Activated T-helper 17 cell treated with anti-CD3 and anti-CD28 coated beads, Interleukin-2, amount 50 U/mL, for 72 hours (primary cell): ENCODE measurements at regions not wholly inside any gene's neighbourhood (a gene's known extent, or its start where the extent isn't known, plus 50 kb on each side); places are given as distances from the start of the nearest gene placed in this dataset.
"Not testable (repeated sequence)": the region's sequence is repeated elsewhere in the genome, so short reads cannot be mapped to it uniquely, and the experiment has no call there.

Experiments used
- ATAC-seq: fragments of 150-1000 bp; cut with Tn5 transposase; replicated peaks from 2 replicates; pipeline ENCODE4 v1.10.0; 2021; ENCODE audit warnings: mild to moderate bottlenecking, moderate library complexity
- H3K27ac Mint-ChIP-seq: one replicate; pipeline ENCODE4 v1.8.0; 2022; ENCODE audit warnings: mixed read lengths
- H3K27me3 Mint-ChIP-seq: one replicate; pipeline ENCODE4 v1.8.0; 2022; ENCODE audit warnings: mixed read lengths
- H3K36me3 Mint-ChIP-seq: one replicate; pipeline ENCODE4 v1.8.0; 2022; ENCODE audit warnings: low read depth, mild to moderate bottlenecking, mixed read lengths
- H3K4me1 Mint-ChIP-seq: one replicate; pipeline ENCODE4 v1.8.0; 2022; ENCODE audit warnings: mixed read lengths
- H3K4me3 Mint-ChIP-seq: one replicate; pipeline ENCODE4 v1.8.0; 2022; ENCODE audit warnings: mild to moderate bottlenecking, mixed read lengths
- H3K9me3 Mint-ChIP-seq: one replicate; pipeline ENCODE4 v1.8.0; 2022; ENCODE audit warnings: mixed read lengths

DNA sequence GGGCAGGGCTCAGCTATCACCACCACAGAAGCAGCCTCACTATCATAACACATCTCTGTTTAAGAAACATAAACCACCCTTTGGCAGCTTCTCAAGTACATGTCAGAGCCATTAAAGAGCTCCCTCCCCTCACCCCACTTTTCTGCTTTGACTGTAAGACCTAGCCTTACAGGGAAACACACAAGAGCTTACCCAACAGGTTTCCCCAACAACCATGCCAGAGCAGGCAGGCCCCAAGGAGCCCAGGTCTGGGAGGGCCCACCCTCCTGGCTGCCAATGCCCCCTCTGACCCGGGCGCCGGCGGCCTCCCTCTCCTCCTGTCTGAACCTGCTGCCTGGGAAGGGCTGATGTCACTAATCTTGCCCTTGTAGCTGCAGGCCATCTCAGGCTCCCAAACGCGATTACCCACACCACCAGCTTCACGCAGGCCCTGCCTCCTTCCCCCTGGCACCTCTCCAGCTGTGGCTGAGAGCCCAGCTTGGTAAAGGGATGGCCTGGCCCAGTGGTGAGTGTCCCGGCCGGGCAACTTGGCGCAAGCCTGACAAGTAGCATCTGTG lies 402.0 kb downstream of the MAFB start:
- no peaks in the 10 kb centered on the region for H3K36me3 Mint-ChIP-seq

DNA sequence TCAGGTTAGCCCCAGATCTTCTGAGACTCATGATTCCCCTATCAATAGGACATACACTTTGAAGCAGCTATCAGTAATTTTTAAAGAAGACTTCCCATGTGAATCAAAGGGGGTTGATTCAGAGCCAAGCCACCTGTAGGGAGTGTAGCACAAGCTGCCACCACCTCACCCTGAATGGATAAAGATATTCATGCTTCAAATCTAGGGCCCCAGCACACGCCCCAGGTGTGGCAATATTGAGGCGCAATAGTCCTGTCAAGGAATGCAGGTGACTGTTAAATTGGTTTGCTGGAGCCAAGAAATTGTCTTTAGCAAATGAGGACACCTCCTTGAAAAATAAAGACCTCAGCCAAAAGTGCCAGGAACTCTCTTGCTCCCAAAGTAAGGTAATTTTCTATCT lies 404.4 kb downstream of the MAFB start:
- ATAC-seq, result no peak
- Mint-ChIP-seq H3K27me3 (peaks cover 3% of the 10 kb centered on the region), H3K27ac (no peak overlapping the region), H3K4me3 (no peak overlapping the region), H3K4me1 (no peaks in the 10 kb centered on the region), H3K36me3 (no peaks in the 10 kb centered on the region), H3K9me3 (no peaks in the 10 kb centered on the region)

More for the DNA sequence above, 402.0 kb downstream of the MAFB start:
- Mint-ChIP-seq H3K4me3 (no peak overlapping the region), H3K4me1 (no peaks in the 10 kb centered on the region), H3K27ac (no peak overlapping the region), H3K9me3 (no peaks in the 10 kb centered on the region), H3K27me3 (peaks cover 13% of the 10 kb centered on the region)
- ATAC-seq, result no peak

DNA sequence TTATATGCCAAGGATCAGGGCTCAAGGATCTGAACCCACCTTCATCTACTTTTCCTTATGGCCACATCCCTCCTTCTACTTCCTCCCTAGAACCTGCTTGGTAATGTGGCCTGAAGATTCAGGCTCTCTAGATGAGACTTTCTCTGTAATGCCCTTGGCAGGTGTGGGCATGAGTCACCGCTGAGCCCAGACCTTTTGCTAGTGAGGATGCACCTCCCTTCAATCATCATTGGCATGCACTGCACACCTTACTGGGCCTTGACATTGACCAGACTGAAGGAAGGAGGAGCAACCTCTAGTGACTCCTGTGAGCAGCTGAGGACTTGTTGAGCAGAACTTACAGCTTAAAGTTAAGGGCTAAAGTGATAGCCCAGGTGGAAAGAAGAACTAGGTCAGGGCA lies 405.3 kb downstream of the MAFB start:
- no peak overlapping the region for H3K4me3 Mint-ChIP-seq
- H3K36me3 Mint-ChIP-seq, result no peaks in the 10 kb centered on the region
- H3K27me3 Mint-ChIP-seq, result peaks cover under 1% of the 10 kb centered on the region
- H3K9me3 Mint-ChIP-seq, result no peaks in the 10 kb centered on the region
- no peaks in the 10 kb centered on the region for H3K4me1 Mint-ChIP-seq
- no peak for ATAC-seq
- no peak overlapping the region for H3K27ac Mint-ChIP-seq

DNA sequence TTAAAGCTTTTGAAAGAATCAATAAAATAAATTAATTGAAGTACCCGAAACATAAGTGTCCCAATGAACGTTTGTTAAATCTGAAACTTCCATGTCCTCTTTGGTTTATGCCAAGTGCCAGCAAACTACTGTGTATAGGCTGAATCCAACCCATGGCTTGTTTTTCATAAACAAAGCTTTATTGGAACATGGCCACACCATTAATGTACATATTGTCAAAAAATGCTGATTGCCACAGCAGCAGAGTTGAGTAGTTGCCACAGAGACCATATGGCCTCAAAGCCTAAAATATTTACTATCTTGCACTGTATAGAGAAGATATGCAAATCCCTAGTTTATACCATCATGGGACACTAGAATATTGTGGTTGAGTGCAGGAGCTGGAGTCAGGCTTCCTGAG lies 406.1 kb downstream of the MAFB start:
- no peaks in the 10 kb centered on the region for H3K27me3 Mint-ChIP-seq
- H3K9me3 Mint-ChIP-seq, result no peaks in the 10 kb centered on the region
- no peak overlapping the region for H3K27ac Mint-ChIP-seq
- ATAC-seq, result no peak
- no peaks in the 10 kb centered on the region for H3K4me1 Mint-ChIP-seq
- no peaks in the 10 kb centered on the region for H3K36me3 Mint-ChIP-seq
- no peak overlapping the region for H3K4me3 Mint-ChIP-seq

DNA sequence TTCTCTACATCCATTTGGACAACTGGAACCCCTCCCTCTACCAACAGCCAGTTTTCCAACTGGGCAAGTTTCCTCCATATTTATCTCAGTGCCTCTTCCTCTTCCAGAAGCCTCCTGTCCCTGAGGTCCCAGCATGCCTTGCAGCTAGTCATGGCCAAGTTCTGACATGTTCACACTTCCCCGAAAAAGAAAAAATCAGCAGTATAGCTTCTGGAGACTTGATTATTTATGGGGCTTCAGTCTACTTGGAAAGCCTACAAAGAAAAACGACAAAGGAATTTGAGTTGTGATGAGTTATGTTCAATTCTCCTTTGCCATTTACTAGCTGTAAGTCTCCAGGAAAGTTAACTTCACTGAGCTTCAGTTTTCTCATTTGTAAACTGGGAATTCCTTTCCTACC lies 406.5 kb downstream of the MAFB start:
- no peak for ATAC-seq
- no peak overlapping the region for H3K27ac Mint-ChIP-seq
- H3K9me3 Mint-ChIP-seq, result no peaks in the 10 kb centered on the region
- H3K4me1 Mint-ChIP-seq, result no peaks in the 10 kb centered on the region
- H3K27me3 Mint-ChIP-seq, result no peaks in the 10 kb centered on the region
- H3K4me3 Mint-ChIP-seq, result no peak overlapping the region
- no peaks in the 10 kb centered on the region for H3K36me3 Mint-ChIP-seq

DNA sequence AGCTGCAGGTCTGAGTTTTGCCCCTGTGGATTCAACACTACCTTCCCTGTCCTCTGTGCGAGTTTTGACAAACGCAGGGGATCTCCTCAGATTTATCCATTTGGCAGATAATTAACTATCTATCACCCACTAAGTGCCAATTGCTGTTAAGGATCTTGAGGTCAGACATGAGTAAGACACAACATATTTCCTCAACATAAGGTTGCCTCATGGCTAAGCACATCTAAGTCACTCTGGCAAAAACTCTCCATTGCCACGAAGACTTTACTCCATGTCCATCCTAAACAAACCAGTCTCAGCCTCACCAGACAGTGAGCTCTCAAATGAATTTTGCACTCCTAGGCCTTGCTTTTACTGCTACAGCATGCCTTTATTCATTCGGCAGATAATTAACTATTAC lies 408.4 kb downstream of the MAFB start:
- no peaks in the 10 kb centered on the region for H3K9me3 Mint-ChIP-seq
- H3K27ac Mint-ChIP-seq, result no peak overlapping the region
- no peaks in the 10 kb centered on the region for H3K27me3 Mint-ChIP-seq
- no peaks in the 10 kb centered on the region for H3K4me1 Mint-ChIP-seq
- no peaks in the 10 kb centered on the region for H3K36me3 Mint-ChIP-seq
- no peak overlapping the region for H3K4me3 Mint-ChIP-seq
- ATAC-seq, result no peak

DNA sequence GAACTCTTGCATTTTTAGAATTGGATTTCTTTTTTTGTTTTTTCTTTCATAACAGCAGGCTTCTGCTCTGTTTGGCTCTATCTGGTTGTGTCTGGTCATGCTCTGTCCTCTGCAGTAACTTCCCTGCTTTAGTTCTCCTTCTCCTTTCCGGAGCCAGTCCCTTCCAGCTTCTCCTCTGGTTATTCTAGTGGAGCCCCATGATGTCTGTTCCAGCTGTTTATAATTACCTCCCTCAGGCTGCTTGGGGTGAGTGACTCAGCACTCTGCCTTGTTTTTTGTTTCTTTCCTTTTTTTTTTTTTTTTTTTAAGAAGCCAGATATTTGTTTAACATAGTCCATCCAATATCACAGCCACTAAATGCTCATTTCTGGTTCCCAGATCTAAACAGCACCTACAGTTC lies 409.6 kb downstream of the MAFB start:
- Mint-ChIP-seq H3K4me1 (no peaks in the 10 kb centered on the region), H3K9me3 (no peaks in the 10 kb centered on the region), H3K27ac (no peak overlapping the region), H3K36me3 (no peaks in the 10 kb centered on the region), H3K4me3 (no peak overlapping the region), H3K27me3 (peaks cover 6% of the 10 kb centered on the region)
- no peak for ATAC-seq

DNA sequence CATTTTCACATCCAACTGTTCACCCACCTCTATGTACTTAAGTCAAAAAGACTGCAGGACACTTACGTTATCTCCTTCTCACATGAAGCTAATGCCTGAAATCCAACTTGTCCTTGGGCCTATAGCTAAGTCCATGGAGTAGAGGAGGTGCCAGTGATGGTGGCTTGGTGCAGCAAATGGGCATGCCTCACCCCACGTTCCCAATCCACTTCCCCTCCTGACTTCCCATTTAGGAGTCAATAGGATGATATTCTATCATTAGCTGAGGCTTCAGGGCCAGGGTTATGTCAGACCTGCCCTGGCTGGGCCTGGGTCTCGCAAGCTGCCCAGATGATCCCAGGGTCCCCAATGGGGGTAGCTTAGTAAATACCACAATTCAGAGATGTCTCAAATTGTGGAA lies 410.4 kb downstream of the MAFB start:
- Mint-ChIP-seq H3K4me1 (no peaks in the 10 kb centered on the region), H3K27me3 (peaks cover 6% of the 10 kb centered on the region), H3K27ac (no peak overlapping the region), H3K36me3 (no peaks in the 10 kb centered on the region), H3K9me3 (no peaks in the 10 kb centered on the region), H3K4me3 (no peak overlapping the region)
- no peak for ATAC-seq

DNA sequence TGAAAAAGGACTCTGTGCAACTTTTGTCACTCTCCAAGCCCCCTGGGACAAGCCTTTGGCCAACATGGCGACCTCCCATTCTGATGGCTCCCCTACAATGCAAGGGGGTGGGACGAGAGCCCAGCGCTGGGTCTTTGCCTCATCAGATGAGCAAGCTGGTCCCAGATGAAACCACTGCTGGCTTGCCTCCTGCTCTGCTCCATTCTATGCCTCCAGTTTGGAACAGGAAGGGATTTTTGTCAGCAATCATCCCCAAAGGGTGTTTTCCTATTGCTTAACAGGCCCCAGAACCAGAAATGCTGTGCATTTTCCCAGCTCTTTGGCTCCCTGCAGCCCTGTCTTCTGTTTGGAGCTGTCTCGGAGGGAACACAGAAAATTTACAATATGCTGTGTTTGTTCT lies 412.7 kb downstream of the MAFB start:
- ATAC-seq, result no peak

DNA sequence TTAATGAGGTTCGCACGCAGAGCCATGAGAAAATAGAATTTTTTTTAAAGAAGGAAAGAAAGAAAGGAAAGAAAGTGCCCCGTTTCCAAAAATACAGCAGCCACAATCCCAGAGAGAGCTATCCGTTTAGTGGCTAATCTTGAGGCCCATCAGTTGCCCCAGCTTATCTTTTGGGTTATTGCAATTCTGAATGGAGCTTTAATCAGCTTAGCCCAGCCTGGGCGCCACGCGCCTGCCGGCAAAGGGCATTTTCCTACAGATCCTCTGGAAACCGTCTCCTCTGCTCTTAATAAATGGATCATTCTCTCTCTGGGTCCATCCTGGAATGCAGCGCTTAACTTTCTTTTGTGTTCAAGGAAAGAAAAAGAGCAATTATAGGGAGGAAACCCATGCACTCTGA lies 413.3 kb downstream of the MAFB start:
- Mint-ChIP-seq H3K27ac (no peak overlapping the region), H3K27me3 (peaks cover 6% of the 10 kb centered on the region), H3K9me3 (no peaks in the 10 kb centered on the region), H3K36me3 (no peaks in the 10 kb centered on the region), H3K4me3 (no peak overlapping the region), H3K4me1 (no peaks in the 10 kb centered on the region)
- no peak for ATAC-seq

More for the DNA sequence above, 412.7 kb downstream of the MAFB start:
- Mint-ChIP-seq H3K36me3 (no peaks in the 10 kb centered on the region), H3K9me3 (no peaks in the 10 kb centered on the region), H3K27ac (no peak overlapping the region), H3K27me3 (peaks cover 6% of the 10 kb centered on the region), H3K4me3 (no peak overlapping the region), H3K4me1 (no peaks in the 10 kb centered on the region)

DNA sequence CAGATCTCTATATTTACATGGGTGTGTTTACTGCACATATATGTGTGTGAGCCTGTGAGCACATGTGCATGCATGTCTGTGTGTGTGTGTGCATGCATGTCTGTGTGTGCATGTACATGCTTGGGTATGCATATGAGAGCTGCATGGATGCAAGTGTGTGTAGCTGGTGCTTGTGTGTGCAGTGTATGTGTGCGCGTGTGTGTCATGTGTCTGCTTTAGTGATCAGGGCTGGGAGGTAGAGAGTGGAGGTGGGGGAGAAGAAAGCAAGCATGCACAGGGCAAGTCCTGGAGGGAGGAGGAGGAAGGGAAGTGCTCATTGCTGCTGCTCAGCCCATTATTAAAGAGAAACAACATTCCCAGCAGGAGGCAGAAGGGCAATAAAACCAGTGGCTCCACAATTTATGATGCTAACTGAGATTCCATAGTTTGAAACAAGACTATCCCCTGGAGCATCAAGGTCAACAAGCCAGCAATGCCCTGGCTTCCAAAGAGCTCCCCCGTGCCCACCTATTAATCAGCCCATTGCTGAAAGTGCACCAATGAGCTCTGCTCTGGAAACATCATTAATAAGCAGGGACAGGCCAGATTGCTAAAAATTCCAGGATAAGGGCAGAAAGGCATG lies 414.0 kb downstream of the MAFB start:
- H3K36me3 Mint-ChIP-seq, result no peaks in the 10 kb centered on the region
- H3K27me3 Mint-ChIP-seq, result peaks cover 6% of the 10 kb centered on the region
- no peak overlapping the region for H3K4me3 Mint-ChIP-seq
- no peak overlapping the region for H3K27ac Mint-ChIP-seq
- no peak for ATAC-seq
- H3K9me3 Mint-ChIP-seq, result no peaks in the 10 kb centered on the region
- H3K4me1 Mint-ChIP-seq, result no peaks in the 10 kb centered on the region

DNA sequence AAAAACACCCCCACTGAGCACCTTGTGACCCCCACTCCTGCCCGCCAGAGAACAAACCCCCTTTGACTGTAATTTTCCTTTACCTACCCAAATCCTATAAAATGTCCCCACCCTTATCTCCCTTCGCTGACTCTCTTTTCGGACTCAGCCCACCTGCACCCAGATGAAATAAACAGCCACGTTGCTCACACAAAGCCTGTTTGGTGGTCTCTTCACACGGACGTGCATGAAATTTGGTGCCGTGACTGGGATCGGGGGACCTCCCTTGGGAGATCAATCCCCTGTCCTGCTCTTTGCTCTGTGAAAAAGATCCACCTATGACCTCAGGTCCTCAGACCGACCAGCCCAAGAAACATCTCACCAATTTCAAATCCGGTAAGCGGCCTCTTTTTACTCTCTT lies 419.8 kb downstream of the MAFB start:
- not testable (repeated sequence) for H3K4me1 Mint-ChIP-seq, ATAC-seq, H3K4me3 Mint-ChIP-seq

DNA sequence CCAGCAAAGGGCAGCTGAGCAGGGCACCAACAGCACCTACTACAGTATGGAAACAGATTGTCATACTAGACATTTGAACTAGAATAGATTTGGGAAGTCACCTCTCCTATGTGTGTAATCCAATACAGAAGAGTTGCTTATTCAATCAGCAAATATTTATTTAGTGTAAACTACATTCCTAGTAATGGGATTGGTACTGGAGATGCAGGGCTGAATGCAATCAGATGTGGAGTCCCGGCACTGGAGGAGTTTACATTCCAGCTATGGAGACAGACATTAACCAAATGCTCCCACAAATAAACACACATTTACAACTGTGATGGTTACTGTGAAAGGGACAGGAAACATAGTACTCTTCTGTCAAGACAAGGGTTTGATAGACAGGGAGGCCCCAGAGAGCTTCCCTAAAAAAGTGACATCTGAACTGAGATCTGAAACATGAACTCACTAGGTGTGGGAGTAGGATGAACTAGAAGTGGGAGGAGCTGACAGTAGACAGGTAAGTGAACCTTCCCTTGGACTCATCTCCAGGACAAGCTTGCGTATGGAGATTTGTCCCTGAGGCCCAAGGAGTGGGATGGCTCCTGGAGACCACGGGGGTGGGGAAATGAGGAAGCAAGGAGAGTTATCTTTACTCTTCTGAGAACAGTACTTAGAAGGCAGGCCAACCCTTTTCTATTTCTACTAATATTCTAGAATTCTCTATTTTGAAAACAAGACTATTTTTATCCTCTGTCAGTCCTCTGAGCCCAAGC lies 420.5 kb downstream of the MAFB start:
- no peaks in the 10 kb centered on the region for H3K27me3 Mint-ChIP-seq
- no peak overlapping the region for H3K27ac Mint-ChIP-seq
- no peak for ATAC-seq
- no peaks in the 10 kb centered on the region for H3K4me1 Mint-ChIP-seq
- no peaks in the 10 kb centered on the region for H3K36me3 Mint-ChIP-seq
- no peak overlapping the region for H3K4me3 Mint-ChIP-seq
- H3K9me3 Mint-ChIP-seq, result no peaks in the 10 kb centered on the region

More for the DNA sequence above, 419.8 kb downstream of the MAFB start:
- H3K27me3 Mint-ChIP-seq, H3K36me3 Mint-ChIP-seq, H3K9me3 Mint-ChIP-seq, H3K27ac Mint-ChIP-seq: not testable (repeated sequence)

DNA sequence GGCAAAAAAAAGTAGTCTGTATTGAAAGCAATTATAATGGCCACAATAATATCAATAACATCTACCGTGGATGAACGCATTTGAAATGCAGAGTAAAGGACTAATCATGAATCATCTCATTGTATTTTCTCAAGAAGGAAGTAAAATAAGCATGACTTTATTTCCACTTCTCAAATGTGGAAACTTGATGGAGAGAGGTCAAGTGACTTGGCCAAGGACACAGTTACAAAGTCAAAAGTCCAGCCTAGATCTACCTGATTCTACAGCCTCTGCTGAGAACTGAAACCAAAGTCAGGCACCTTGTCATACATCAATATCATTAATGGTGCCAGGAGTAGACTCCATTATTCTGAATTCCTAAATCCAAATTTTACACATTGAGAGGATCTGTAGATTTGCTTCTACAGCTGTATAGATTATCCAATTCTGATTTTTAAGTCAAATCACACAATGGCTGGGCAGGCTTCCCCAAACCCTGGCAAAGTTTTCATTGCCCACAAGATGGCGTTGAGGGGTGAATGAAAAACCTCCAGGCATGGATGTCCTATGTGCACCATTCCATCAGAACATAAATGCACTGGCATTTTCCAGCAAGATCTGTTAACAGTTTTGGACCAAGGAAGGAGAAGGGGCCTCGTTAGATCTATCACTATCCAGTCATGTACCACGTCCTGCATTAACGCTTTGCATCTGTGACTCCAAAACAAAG lies 423.1 kb downstream of the MAFB start:
- Mint-ChIP-seq H3K27ac (no peak overlapping the region), H3K36me3 (no peaks in the 10 kb centered on the region), H3K4me1 (no peaks in the 10 kb centered on the region), H3K27me3 (no peaks in the 10 kb centered on the region), H3K4me3 (no peak overlapping the region), H3K9me3 (no peaks in the 10 kb centered on the region)
- ATAC-seq, result no peak

DNA sequence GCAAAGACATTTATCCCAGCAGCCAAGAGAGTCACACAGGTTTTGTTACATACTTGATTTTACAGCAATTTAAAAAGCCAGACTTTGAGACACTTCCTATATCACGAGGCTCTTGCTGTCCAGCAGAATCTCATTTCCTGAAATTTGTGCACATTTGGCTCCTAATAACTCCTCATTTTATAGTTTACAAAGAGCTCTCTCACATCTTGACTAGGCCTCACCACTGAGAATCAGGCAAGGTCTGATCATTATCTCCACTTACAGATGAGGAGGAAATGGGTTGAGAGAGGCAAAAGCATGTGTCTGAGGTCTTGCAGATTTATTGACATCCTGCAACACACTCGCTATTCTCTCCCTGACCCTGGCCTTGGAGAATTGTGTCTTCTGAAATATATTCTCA lies 426.8 kb downstream of the MAFB start:
- no peaks in the 10 kb centered on the region for H3K4me1 Mint-ChIP-seq
- H3K9me3 Mint-ChIP-seq, result no peaks in the 10 kb centered on the region
- no peak overlapping the region for H3K4me3 Mint-ChIP-seq

More for the DNA sequence above, 426.8 kb downstream of the MAFB start:
- Mint-ChIP-seq H3K27ac (no peak overlapping the region), H3K36me3 (no peaks in the 10 kb centered on the region), H3K27me3 (peaks cover 3% of the 10 kb centered on the region)
- ATAC-seq, result no peak
